NT2/D1 (cell line): ENCODE measurements at regions not wholly inside any gene's neighbourhood (a gene's known extent, or its start where the extent isn't known, plus 50 kb on each side); places are given as distances from the start of the nearest gene placed in this dataset.
"Not testable (repeated sequence)": the region's sequence is repeated elsewhere in the genome, so short reads cannot be mapped to it uniquely, and the experiment has no call there.

Experiments
- SUZ12 ChIP-seq: IDR thresholded peaks from 2 replicates; pipeline ENCODE4 v1.6.1; 2011; ENCODE audit not compliant: insufficient read length, insufficient read depth; ENCODE audit errors: extremely low read depth
- YY1 ChIP-seq: IDR thresholded peaks from 2 replicates; pipeline ENCODE4 v1.6.1; 2011; ENCODE audit not compliant: insufficient read length, insufficient read depth
- ZNF274 ChIP-seq: IDR thresholded peaks from 2 replicates; pipeline ENCODE4 v1.6.1; 2011; ENCODE audit warnings: mild to moderate bottlenecking, low read depth, low read length

DNA sequence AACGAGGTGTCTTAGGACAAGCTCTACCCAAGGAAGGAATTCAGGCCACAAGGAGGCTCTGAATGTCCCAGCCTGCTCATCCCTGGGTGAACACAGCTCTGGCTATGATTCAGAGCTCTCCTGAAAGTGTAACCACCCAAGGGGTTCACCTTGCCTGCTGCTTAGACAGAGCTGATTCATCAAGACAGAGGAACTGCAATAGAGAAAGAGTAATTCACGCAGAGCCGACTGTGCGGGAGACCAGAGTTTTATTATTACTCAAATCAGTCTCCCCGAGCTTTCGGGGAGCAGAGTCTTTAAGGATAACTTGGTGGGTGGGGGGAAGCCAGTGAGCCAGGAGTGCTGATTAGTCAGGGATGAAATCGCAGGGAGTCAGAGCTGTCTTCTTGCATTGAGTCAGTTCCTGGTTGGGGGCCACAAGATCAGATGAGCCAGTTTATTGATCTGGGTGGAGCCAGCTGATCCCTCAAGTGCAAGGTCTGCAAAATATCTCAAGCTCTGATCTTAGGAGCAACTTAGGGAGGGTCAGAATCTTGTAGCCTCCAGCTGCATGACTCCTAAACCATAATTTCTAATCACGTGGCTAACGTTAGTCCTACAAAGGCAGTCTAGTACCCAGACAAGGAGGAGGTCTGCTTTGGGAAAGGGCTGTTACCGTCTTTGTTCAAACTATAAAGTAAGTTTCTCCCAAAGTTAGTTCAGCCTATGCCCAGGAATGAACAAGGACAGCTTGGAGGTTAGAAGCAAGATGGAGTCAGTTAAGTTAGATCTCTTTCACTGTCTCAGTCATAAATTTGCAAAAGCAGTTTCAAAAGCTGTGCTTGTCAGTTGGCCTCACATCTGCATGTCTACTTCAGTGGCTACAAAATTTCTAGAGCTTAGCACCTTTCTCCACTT, 123.4 kb upstream of the DAPK1 start:
- TF ChIP-seq SUZ12, YY1, ZNF274: not testable (repeated sequence)
